Loucy (cell line): ENCODE measurements at regions not wholly inside any gene's neighbourhood (a gene's known extent, or its start where the extent isn't known, plus 50 kb on each side); places are given as distances from the start of the nearest gene placed in this dataset.

ENCODE experiments used
- H2AFZ ChIP-seq: fragments of 200-600 bp; sonication (generic); 2 replicates; pipeline ENCODE4 v1.6.0; 2016; ENCODE audit warnings: antibody characterized with exemption, mild to moderate bottlenecking, low read length, moderate library complexity
- H3F3A ChIP-seq: fragments of 200-600 bp; 2 replicates; pipeline ENCODE4 v1.6.0; 2016; ENCODE audit warnings: antibody characterized with exemption, low read depth, mild to moderate bottlenecking
- H3K27me3 ChIP-seq: fragments of 200-600 bp; sonication (generic); 2 replicates; pipeline ENCODE4 v1.6.1; 2014; ENCODE audit warnings: low read length, mild to moderate bottlenecking; ENCODE audit not compliant: insufficient read depth, poor library complexity, severe bottlenecking
- H3K36me3 ChIP-seq: fragments of 200-600 bp; sonication (generic); 2 replicates; pipeline ENCODE4 v1.6.1; 2016; ENCODE audit warnings: low read length; ENCODE audit not compliant: insufficient read depth
- H3K4me1 ChIP-seq: fragments of 200-600 bp; sonication (generic); 2 replicates; pipeline ENCODE4 v1.5.1; 2014; ENCODE audit warnings: low read length, mild to moderate bottlenecking; ENCODE audit not compliant: insufficient read depth, poor library complexity, severe bottlenecking
- H3K4me2 ChIP-seq: fragments of 200-600 bp; sonication (generic); 2 replicates; pipeline ENCODE4 v1.6.0; 2014; ENCODE audit warnings: antibody characterized with exemption, low read length, low read depth, mild to moderate bottlenecking; ENCODE audit not compliant: poor library complexity, severe bottlenecking
- H3K4me3 ChIP-seq: fragments of 200-600 bp; sonication (generic); 2 replicates; pipeline ENCODE4 v1.5.1; 2014; ENCODE audit warnings: low read length, mild to moderate bottlenecking, mixed read lengths; ENCODE audit not compliant: poor library complexity, severe bottlenecking
- H3K79me2 ChIP-seq: fragments of 200-600 bp; sonication (generic); 2 replicates; pipeline ENCODE4 v1.6.1; 2014; ENCODE audit warnings: low read length; ENCODE audit not compliant: insufficient read depth
- H3K9ac ChIP-seq: fragments of 200-600 bp; sonication (generic); 2 replicates; pipeline ENCODE4 v1.6.0; 2014; ENCODE audit warnings: mild to moderate bottlenecking, low read depth, low read length, moderate library complexity; ENCODE audit not compliant: poor library complexity, severe bottlenecking
- H3K9me2 ChIP-seq: fragments of 200-600 bp; sonication (generic); replicated peaks from 2 replicates; pipeline ENCODE4 v1.6.1; 2016; ENCODE audit warnings: low read depth, low read length, mixed read lengths
- H3K9me3 ChIP-seq: fragments of 200-600 bp; sonication (generic); 2 replicates; pipeline ENCODE4 v1.6.1; 2014; ENCODE audit warnings: mild to moderate bottlenecking, antibody characterized with exemption, low read length, low read depth; ENCODE audit not compliant: insufficient read depth
- H4K20me1 ChIP-seq: fragments of 200-600 bp; sonication (generic); 2 replicates; pipeline ENCODE4 v1.6.0; 2014; ENCODE audit warnings: antibody characterized with exemption, low read length, mild to moderate bottlenecking; ENCODE audit not compliant: insufficient read depth, poor library complexity, severe bottlenecking
- CTCF ChIP-seq: fragments of 200-600 bp; sonication (generic); conservative IDR thresholded peaks from 2 replicates; pipeline ENCODE4 v1.5.1; 2014; ENCODE audit warnings: mild to moderate bottlenecking, antibody characterized with exemption, low read length
- EZH2phosphoT487 ChIP-seq: fragments of 200-600 bp; IDR thresholded peaks from 2 replicates; pipeline ENCODE4 v1.6.1; 2018; ENCODE audit warnings: antibody characterized with exemption, mild to moderate bottlenecking, moderate library complexity, borderline replicate concordance

- H3F3A ChIP-seq, result no peaks in the 10 kb centered on the region
- no peak for TF ChIP-seq CTCF
- no peak for TF ChIP-seq EZH2phosphoT487
- H3K9me2 ChIP-seq, result no peaks in the 10 kb centered on the region
- H3K79me2 ChIP-seq, result no peaks in the 10 kb centered on the region
- H3K9ac ChIP-seq, result no peak overlapping the region
- 0 out of 2 replicates have a peak, but pooled peaks cover 2% of the 10 kb centered on the region for H3K9me3 ChIP-seq
- no peak overlapping the region for H2AFZ ChIP-seq
- H4K20me1 ChIP-seq, result no peaks in the 10 kb centered on the region
- H3K4me3 ChIP-seq, result no peak overlapping the region
- no peaks in the 10 kb centered on the region for H3K4me1 ChIP-seq
- H3K36me3 ChIP-seq, result no peaks in the 10 kb centered on the region
- H3K4me2 ChIP-seq, result no peak overlapping the region
- H3K27me3 ChIP-seq, result no peaks in the 10 kb centered on the region
These were observed 739.9 kb upstream of the PRR20A start for GRCh38 chr13:56400774-56401173.

GRCh38 chr13:56412856-56413255, 727.9 kb upstream of the PRR20A start:
- Histone ChIP-seq H3K27me3 (no peaks in the 10 kb centered on the region), H3K4me3 (no peak overlapping the region), H3K9me2 (no peaks in the 10 kb centered on the region), H3F3A (no peaks in the 10 kb centered on the region), H3K36me3 (no peaks in the 10 kb centered on the region), H3K4me2 (no peak overlapping the region), H4K20me1 (no peaks in the 10 kb centered on the region), H2AFZ (no peak overlapping the region), H3K9me3 (no peaks in the 10 kb centered on the region), H3K79me2 (no peaks in the 10 kb centered on the region), H3K4me1 (no peaks in the 10 kb centered on the region), H3K9ac (no peak overlapping the region)
- TF ChIP-seq CTCF (no peak), EZH2phosphoT487 (no peak)

GRCh38 chr13:56424246-56424645, 716.5 kb upstream of the PRR20A start:
- Histone ChIP-seq H4K20me1 (no peaks in the 10 kb centered on the region), H3K27me3 (no peaks in the 10 kb centered on the region), H3K9ac (no peak overlapping the region), H3K9me2 (no peaks in the 10 kb centered on the region), H3K36me3 (no peaks in the 10 kb centered on the region), H3K4me3 (no peak overlapping the region), H3K79me2 (no peaks in the 10 kb centered on the region), H3K4me2 (no peak overlapping the region), H3K9me3 (no peaks in the 10 kb centered on the region), H3K4me1 (no peaks in the 10 kb centered on the region), H2AFZ (no peak overlapping the region), H3F3A (no peaks in the 10 kb centered on the region)
- no peak for TF ChIP-seq CTCF
- no peak for TF ChIP-seq EZH2phosphoT487
